ENCODE measurements at regions not wholly inside any gene's neighbourhood (a gene's known extent, or its start where the extent isn't known, plus 50 kb on each side); places are given as distances from the start of the nearest gene placed in this dataset.
A peak's percentile ranks its signal among the peaks of the same experiment; 100 is the strongest.
"Not testable (repeated sequence)": the region's sequence is repeated elsewhere in the genome, so short reads cannot be mapped to it uniquely, and the experiment has no call there.

DNA sequence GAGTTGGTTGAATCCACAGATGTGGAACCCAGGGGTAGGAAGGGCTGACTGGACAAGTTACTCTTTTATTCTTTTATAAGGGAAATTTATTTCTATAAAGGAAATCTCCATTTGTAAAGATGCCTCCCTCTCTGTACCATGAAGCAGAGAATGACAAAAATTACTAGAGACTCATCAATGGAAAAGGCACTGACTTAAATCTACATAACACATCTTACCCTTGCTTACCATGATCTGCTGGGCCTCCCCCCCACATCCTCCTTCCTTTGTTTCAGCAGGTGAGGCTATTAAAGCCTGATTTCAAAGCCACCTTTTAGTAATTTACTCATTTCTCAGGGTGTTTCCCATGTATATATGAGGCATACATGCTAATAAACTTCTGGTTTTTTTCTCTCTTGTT, 130.2 kb upstream of the HDDC2 start:
- no peak for DNase-seq (ENCODE audit: low read depth, low spot score)

DNA sequence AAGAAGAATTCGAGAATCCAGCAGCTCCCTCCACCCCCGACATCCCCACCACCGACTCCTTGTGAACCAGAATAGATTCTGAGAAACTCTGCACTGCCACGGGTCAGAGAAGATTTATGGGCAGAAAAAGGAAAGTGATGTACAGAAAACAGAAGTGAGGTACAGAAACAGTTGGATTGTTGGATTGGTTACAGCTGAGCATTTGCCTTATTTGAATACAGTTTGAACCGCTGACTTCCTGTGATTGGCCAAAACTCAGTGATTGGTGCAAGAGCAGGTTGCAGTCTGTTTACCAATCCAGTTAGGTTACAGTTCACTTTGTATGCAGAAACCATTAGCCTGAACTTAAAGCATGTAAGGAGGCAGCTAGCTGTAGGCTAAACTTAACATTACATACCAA, 131.2 kb upstream of the HDDC2 start:
- no peak for DNase-seq (ENCODE audit: low read depth, low spot score)

DNA sequence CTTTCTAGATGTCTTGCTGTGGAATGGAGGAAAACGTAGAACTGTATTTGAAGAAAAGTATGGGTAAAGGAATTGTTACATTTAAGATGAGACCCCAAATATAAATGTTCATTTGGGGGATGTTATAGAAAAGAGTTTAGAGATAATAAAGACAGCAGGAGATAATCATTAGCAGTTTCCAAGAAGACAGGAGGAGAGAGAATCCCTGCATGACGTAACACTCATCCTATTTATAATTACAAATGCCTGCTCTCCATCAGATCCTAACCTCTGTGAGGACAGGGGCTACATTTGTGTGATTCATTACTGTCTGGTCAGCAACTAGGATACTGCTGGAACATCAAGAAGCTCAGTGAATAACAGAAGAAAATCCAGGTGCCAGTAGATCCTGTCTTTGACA, 133.0 kb upstream of the HDDC2 start:
- no peak for DNase-seq (ENCODE audit: low read depth, low spot score)

DNA sequence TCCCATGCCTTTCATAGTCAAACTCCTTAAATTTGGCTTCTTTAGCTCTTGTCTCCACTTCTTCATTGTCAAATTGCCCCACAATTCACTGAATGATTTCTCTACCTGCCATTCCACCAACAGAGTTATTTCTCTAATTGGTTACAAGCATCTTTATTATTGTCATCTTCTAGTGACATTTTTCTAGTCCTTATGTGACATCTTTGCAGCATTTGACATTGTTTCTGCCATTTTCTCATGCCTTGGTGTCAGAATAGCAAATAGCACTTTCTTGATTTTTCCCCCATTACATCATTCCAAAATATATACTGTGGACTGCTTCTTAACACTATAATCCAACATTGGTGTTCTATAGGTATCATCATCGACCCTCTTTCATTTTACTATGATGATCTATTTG, 137.7 kb upstream of the HDDC2 start:
- DNase-seq (ENCODE audit: low read depth, low spot score), result no peak

DNA sequence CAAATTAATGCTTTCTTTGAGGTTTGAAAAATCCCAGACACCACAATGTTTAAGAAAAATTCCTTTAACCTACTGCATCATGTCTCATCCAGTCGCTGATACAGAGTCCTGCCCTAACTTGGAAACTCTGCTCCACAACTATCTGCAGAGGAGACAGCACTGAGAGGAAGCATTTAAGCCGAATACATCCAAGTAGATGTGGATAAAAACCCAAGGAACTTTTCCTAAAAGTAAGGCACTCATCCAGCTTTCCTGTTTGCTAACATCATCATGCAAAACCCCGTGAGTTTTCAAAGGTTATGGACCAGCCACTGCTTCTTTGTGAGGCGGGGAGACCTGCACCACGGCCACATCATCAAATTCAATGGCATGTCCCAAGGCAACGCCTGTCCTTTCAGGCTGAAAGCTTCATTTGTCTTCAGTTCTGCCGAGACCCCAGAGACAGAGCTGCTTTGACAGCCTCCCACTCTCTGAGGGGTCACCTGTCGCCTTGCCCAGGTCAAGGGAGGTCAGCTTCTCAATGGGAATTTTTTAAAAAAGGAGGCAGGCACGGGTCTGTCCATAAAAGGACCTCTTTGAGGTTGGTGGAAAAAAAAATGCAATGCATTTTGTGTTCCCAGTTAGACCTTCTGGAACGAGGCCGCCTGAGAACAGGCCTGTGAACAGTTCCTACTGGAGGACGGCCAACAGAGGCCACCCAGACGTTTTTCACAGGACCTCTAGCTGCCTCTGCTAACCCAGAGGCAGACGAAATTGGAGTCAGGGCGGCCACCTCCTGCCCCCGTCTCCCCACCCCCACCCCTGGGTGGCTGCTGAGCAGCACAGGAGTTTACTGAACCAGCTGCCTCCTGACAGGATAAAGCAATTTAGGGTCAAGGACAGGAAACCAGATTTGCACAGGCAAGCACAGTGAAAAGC, 142.5 kb upstream of the HDDC2 start:
- no peak for DNase-seq (ENCODE audit: low read depth, low spot score)

DNA sequence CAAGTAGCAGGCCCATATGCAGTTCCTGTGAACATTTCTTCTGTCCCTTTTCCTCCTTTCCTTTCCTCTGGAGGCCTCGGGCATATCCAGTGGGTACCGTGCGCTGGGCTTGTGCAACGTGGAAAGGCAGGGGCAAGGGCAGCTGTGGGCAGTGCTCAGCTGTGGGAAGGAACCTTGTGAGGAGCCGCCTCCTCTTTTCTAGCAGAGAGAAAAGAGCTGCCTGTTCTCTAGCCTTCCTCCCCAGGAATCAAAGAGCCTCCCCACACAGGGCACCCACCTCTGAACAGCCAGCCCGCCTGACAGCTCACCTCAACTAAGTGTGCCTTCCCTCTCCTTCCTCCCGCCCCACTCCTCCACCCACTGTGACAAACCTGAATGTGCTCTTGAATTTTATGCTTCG, 143.3 kb upstream of the HDDC2 start:
- no peak for DNase-seq (ENCODE audit: low read depth, low spot score)

DNA sequence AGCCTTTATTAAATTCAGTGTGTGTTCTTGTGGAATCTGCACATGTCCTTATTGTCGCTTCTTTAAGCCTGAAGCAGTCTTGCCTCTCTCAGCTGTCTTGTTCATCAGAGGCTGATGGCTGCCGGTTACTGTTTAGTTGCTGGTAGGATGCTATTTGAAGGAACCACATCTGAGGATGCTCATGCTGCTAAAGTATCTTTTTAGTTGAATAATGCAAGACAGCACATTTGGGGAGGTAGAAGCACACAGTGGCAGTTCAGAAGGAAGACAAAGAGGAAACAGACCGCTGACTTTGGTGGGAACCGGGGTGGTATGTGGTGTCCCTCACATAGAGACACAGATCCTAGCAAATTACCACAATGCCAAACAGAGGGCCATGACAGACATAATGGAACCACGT, 144.2 kb upstream of the HDDC2 start:
- no peak for DNase-seq (ENCODE audit: low read depth, low spot score)

DNA sequence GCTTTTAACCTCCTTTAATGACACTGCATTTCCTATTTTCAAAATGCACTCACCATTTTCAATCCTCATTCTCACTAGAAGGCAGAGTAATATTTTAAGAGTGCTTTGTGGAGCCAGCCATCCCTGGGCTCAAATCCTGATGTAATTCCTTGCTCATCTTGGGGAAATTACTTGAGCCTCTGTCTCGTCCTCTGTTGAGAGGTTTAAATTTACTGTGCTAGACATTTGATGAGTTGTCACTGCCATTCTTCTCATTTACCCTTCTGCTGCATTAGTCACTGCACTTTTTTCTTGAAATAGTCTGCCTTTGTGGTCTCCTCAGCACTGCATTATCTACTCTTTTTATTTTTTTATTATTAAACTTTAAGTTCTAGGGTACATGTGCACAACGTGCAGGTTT, 150.0 kb upstream of the HDDC2 start:
- no peak for DNase-seq (ENCODE audit: low read depth, low spot score)

DNA sequence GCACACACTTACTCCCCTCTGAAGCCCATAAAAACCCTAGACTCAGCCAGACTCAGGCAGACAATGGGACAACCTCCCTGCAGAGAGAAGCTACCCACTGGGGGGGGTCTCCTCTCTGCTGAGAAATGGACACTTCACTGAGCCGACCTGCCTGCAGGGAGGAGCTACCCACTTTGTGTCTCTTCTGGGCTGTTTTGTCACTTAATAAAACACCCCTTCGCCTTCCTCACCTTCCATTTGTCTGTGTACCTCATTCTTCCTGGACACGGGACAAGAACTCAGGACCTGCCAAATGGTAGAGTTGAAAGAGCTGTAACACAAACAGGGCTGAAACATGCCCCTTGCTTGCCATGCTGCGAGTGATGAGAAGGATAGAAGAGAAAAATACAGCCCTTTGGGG, 151.7 kb upstream of the HDDC2 start:
- no peak for DNase-seq (ENCODE audit: low read depth, low spot score)

DNA sequence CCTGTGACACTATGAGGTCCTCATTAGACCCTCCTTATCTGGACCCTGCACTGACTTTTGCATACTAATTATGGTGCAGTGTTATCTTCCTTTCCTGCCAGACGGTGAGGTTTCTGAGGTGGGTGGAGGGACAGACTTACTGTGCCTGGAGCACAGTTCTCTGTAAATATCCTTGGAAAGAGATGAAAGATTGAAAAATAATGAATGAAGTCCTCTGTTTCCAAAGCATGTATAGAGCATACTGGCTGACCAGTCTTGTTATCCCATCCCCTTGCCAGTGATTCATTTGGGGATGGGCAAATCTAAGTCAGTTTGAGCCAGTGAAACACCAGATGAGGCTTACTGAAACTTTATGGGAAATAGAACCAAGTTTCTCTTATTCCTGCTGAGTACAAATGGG, 152.6 kb upstream of the HDDC2 start:
- no peak for DNase-seq (ENCODE audit: low read depth, low spot score)

DNA sequence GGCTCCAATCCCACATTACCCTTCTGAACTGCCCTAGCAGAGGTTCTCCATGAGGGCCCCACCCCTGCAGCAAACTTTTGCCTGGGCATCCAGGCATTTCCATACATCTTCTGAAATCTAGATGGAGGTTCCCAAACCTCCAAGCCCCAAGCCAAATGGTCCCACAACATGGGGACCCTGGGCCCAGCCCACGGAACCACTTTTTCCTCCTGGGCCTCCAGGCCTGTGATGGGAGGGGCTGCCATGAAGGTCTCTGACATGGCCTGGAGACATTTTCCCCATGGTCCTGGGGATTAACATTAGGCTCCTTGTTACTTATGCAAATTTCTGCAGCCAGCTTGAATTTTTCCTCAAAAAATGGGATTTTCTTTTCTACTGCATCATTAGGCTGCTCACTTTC, 156.7 kb upstream of the HDDC2 start:
- DNase-seq (ENCODE audit: low read depth, low spot score), result not testable (repeated sequence)

DNA sequence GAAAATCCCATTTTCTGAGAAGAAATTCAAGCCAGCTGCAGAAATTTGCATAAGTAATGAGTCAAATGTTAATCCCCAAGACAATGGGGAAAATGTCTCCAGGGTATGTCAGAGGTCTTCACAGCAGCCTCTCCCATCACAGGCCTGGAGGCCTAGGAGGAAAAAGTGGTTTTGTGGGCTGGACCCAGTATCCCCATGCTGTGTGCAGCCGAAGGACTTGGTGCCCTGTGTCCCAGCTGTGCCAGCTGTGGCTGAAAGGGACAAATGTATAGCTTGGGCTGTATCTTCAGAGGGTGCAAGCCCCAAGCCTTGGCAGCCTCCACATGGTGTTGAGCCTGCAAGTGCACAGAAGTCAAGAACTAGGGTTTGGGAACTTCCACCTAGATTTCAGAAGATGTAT, 163.6 kb upstream of the HDDC2 start:
- not testable (repeated sequence) for DNase-seq (ENCODE audit: low read depth, low spot score)

DNA sequence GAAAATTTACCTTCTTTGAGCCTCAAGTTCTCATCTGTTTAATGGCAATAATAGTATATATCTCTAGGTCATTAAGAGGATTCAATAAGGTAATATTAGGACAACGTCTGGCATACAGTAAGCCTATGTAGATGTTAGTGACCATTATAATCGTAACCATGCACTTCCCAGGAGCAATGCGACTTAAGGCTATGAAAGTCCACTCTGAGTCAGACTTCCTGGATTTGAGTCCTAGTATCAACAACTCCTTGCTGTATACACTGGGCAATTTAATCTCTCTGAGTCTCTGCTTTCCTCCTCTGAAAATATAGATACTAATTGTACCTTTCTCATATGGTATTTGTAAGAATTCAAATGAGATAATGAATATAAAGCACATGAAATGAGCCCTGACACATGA, 168.1 kb upstream of the HDDC2 start:
- DNase-seq (ENCODE audit: low read depth, low spot score), result peak; percentile 30

DNA sequence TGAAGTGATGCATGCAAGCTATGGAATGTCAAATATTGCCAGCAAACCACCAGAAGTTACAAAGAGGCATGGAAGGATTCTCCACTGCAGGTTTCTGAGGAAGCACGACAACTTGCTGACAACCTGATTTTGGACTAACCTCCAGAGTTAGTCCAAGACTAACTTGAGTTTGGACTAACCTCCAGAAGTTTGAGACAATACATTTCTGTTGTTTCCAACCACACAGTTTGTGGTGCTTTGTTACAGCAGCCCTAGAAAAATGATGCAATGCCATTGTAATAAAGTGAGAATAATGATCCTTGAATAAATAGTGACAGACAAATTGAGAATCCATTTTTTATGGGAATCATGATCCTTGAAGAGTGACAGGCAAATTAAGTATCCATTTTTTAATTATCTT, 169.9 kb upstream of the HDDC2 start:
- no peak for DNase-seq (ENCODE audit: low read depth, low spot score)

DNA sequence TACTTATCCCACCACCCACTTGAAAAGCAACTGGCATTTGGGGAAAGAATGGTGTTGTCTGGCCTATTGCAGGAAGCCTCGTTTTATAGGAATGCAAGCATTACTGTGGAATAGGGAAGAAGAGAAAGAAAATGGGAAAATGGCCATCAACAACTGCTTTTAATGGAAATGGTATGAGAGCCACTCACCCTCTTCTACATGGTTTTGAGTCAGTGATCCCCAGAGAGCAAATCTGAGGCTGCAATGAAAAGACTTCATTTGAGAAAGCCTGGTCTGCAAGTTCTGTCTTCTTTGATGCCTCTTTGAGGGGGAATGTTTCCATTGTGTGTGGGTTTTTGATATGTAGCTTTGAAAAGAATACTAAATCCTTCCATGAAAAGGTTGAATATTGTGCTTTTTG, 172.3 kb upstream of the HDDC2 start:
- no peak for DNase-seq (ENCODE audit: low read depth, low spot score)

DNA sequence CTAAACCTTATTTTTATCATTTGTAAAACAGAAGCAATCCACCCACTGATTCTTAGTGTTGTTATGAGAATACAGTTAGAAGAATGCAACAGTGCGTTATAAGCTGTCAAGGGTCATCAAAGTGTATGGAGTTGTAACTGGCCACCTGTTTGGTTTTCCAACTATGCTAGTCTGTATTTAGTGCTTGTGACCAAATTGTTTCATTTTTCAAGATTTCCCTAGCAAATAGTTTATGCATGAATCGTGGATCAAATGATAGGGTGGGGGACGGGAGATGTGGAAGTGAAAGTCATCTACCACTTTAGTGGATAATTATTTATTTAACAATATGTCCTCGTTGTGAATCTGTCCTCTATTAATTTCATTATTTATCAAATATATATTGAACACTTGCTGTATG, 175.4 kb upstream of the HDDC2 start:
- DNase-seq (ENCODE audit: low read depth, low spot score), result no peak

DNA sequence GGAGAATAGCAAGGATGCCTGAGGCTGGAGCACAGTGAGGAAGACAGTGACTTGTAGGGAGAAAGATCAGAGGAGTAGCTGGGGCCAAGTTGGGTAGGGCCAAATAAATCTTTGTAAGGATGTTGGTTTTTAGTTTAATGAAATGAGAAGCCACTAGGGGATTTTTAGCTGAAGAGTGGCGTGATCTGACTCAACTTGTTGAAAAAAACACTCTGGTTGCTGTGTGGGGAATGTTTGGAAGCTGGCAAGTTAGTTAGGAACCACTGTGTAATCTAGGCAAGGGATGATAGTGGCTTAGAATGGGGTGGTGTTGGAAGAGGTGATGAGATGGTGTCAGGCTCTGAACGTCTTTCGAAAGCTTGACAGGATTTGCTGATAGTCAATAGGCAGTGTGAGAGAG, 176.1 kb upstream of the HDDC2 start:
- DNase-seq (ENCODE audit: low read depth, low spot score), result no peak

DNA sequence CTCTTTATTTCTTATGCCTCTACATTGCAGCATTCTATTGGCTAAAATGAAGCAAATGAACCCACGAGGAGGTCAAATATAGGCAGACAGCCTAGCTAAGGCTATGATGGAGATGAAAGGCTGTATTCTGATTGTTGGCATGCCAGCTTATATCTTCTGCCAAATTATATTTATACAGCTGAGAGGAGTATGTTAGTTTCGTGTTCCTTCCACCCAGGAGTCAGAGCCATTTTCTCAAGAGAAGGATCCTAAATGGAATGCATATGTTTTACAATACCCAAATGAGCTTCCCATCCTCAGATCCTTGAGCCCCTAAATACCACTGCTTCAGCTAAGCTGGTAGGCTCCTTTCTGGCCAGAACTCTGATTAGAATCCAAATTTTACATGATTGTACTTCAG, 178.4 kb upstream of the HDDC2 start:
- no peak for DNase-seq (ENCODE audit: low read depth, low spot score)

DNA sequence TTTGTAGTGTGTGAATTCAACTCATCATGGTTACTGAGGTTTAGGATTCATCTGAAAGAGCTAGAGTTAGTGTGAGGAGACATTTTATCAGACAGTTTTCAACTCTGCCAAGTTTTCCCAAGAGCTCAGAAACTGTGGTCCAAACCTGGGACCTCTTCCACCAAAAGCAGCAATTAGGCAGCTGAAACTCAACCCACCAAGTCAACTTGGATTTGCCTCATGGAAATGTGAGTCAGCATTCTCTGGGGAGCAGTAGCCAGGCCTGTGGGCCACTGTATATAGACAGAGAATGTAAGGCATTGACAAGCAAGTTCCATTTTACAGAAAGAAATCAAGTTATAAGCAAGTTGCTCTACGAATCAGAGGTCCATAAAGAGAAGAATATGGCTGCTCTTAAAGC, 178.8 kb upstream of the HDDC2 start:
- DNase-seq (ENCODE audit: low read depth, low spot score), result no peak

DNA sequence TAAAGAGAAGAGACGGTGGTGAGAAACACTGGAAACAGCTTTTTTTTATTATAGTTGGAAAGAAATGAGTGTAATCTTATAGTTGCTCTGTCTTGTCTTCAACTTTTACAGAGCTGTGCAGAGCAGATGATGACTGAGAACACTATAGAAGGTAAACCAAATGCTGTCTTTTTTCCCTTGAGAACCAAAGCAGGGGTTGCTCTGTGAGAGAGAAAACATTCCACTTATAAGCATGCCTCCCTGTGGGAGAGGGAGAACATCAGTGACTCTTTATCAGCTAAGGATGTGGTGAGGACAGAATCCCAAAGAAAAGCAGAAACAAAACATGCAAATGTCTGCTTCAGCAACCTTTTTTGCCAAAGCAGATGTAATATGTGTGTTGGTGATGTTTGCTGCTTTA, 179.3 kb upstream of the HDDC2 start:
- DNase-seq (ENCODE audit: low read depth, low spot score), result no peak

DNA sequence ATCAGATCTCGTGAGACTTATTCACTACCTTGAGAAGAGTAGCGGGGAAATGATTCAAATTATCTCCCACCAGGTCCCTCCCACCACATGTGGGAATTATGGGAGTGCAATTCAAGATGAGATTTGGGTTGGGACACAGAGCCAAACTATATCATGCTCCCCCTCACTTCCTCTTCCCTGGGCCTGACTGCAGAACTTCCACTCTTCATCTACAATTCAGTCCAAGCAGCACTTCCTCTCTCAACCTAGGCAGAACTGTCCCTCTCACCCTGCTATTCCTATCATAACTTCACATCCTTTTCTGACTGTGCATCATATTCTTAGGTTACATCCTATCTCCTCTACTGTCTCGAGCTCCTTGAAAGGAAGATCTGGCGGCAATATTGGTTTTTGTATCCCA, 184.0 kb upstream of the HDDC2 start:
- DNase-seq (ENCODE audit: low read depth, low spot score), result no peak

DNA sequence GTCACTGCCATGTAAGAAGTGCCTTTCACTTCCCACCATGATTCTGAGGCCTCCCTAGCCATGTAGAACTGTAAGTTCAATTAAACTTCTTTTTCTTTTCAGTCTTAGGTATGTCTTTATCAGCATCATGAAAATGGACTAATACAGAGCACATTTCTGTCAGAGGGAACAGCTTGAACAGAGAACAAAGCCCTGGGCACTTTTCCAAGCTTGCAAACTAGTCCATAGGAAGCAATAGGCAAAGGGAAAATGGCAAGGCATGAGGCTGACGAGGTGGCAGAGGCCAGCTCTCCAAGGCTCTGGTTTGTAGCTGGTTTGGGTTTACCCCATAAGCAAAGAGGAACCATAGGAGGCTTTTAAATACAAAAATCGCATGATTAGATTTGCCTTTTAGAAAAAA, 185.1 kb upstream of the HDDC2 start:
- DNase-seq (ENCODE audit: low read depth, low spot score), result peak; percentile 33

DNA sequence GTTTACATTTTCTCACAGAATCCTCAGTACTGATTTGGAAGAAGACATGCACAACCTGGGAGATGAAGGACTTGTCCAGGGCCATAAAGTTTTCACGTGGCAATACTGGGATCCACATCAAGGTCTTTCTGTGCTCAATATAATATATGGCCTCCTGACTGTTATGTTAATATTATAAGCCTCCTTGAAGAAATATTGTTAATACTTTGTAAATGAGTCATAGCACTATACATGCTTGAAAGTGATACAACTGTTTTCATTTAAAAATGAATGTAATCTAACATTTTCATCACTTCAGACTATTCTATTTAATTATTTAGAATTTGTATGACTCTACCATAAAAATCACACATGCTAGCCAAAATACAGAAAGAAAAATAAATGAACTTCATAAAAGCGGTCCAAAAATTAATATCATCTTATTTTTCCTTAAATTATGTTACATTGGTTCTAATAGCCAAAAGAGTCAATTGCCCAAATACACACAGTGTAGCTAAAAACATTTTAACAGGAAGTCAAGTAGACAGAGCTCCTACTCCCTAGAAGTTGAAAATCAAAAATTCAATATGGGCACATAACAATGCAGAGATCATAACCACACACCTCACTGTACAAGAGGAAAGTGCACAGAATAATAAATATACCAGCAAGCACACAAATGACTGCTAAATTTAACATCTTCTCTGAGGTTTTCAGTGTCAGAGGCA, 188.0 kb upstream of the HDDC2 start:
- DNase-seq (ENCODE audit: low read depth, low spot score), result no peak

All from pulmonary artery endothelial cell (primary cell).